ENCODE measurements at regions not wholly inside any gene's neighbourhood (a gene's known extent, or its start where the extent isn't known, plus 50 kb on each side); places are given as distances from the start of the nearest gene placed in this dataset.

- intact Hi-C loops (cut with micrococcal nuclease), result no loop called here
- H3K9me2 ChIP-seq (ENCODE audit: insufficient read depth), result no peaks in the 10 kb centered on the region
- ChIA-PET CTCF (no interaction called here), POLR2A (no interaction called here), RAD21 (ENCODE audit: low non-redundant PET in 1 of 2, low total read pairs in 2 of 2, uncharacterized antibody in 2 of 2, unreplicated experiment in 2 of 2) (no interaction called here)
- peaks cover 15% of the 10 kb centered on the region; the same call in 1 of the 2 replicates for H3K27me3 ChIP-seq (ENCODE audit: insufficient read depth, low read length)
- no TSS peak for BruUV-seq (replicated peaks)
- no peaks in the 10 kb centered on the region for H3K9me3 ChIP-seq (ENCODE audit: control insufficient read depth in 1 of 2, insufficient read depth in 1 of 2, low read depth in 1 of 2, low read length in 2 of 2)
- no peak overlapping the region for H3K9ac ChIP-seq (ENCODE audit: low read length)
- H3K4me3 ChIP-seq (replicated peaks in 1 of 2; ENCODE audit: low read depth in 1 of 2, low read length in 2 of 2), result no peak overlapping the region
- H3K79me2 ChIP-seq (ENCODE audit: insufficient read depth, low read length), result no peaks in the 10 kb centered on the region
- DNase-seq (ENCODE audit: low read depth, low spot score) (no peak), ATAC-seq (no peak)
- H3K4me2 ChIP-seq (ENCODE audit: low read length), result no peak overlapping the region
- no peak overlapping the region for H2AFZ ChIP-seq (ENCODE audit: low read depth, low read length, poor library complexity, severe bottlenecking)
- H4K20me1 ChIP-seq (ENCODE audit: insufficient read depth), result no peaks in the 10 kb centered on the region
- TF ChIP-seq CBX3 (IDR thresholded peaks at IDR 0.05; ENCODE audit: low read depth), result no peak
- TF ChIP-seq, protein P1, sequence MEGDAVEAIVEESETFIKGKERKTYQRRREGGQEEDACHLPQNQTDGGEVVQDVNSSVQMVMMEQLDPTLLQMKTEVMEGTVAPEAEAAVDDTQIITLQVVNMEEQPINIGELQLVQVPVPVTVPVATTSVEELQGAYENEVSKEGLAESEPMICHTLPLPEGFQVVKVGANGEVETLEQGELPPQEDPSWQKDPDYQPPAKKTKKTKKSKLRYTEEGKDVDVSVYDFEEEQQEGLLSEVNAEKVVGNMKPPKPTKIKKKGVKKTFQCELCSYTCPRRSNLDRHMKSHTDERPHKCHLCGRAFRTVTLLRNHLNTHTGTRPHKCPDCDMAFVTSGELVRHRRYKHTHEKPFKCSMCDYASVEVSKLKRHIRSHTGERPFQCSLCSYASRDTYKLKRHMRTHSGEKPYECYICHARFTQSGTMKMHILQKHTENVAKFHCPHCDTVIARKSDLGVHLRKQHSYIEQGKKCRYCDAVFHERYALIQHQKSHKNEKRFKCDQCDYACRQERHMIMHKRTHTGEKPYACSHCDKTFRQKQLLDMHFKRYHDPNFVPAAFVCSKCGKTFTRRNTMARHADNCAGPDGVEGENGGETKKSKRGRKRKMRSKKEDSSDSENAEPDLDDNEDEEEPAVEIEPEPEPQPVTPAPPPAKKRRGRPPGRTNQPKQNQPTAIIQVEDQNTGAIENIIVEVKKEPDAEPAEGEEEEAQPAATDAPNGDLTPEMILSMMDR (IDR thresholded peaks at IDR 0.05 in 2 of 3, conservative IDR thresholded peaks at IDR 0.05 in 1 of 3; ENCODE audit: borderline replicate concordance in 1 of 3, insufficient read depth in 1 of 3, low read depth in 2 of 3, low read length in 2 of 3), result no peak
- H3K27ac ChIP-seq (ENCODE audit: low read depth, low read length), result no peak overlapping the region
- no peaks in the 10 kb centered on the region for H3K36me3 ChIP-seq (ENCODE audit: control insufficient read depth in 1 of 2, insufficient read depth in 2 of 2, low read length in 2 of 2)
- H3K4me1 ChIP-seq (ENCODE audit: control insufficient read depth in 1 of 2, insufficient read depth in 2 of 2, low read length in 2 of 2), result no peaks in the 10 kb centered on the region
These were observed 104.2 kb upstream of the SOX6 start for GRCh38 chr11:16460508-16460907.

- H3K79me2 ChIP-seq (ENCODE audit: insufficient read depth, low read length), result no peaks in the 10 kb centered on the region
- no TSS peak for BruUV-seq (replicated peaks)
- no peak overlapping the region for H2AFZ ChIP-seq (ENCODE audit: low read depth, low read length, poor library complexity, severe bottlenecking)
- DNase-seq (ENCODE audit: low read depth, low spot score), result no peak
- H3K4me3 ChIP-seq (replicated peaks in 1 of 2; ENCODE audit: low read depth in 1 of 2, low read length in 2 of 2), result no peak overlapping the region
- TF ChIP-seq YY1 (IDR thresholded peaks at IDR 0.05; ENCODE audit: extremely low read depth, insufficient replicate concordance, low read depth, low read length), result no peak
- TF ChIP-seq EGR1 (IDR thresholded peaks at IDR 0.05; ENCODE audit: low read depth), result no peak
- no peak for TF ChIP-seq ZNF274 (IDR thresholded peaks at IDR 0.05; ENCODE audit: low read depth, low read length)
- no peak for TF ChIP-seq CEBPB (IDR thresholded peaks at IDR 0.05; ENCODE audit: low read depth)
- no peak for TF ChIP-seq ATF3 (IDR thresholded peaks at IDR 0.05)
- TF ChIP-seq EZH2 (IDR thresholded peaks at IDR 0.05), result no peak
- TF ChIP-seq SRF (IDR thresholded peaks at IDR 0.05; ENCODE audit: low read depth), result no peak
- no peak for TF ChIP-seq SP1 (IDR thresholded peaks at IDR 0.05; ENCODE audit: low read depth)
- TF ChIP-seq POLR2A (IDR thresholded peaks at IDR 0.05; ENCODE audit: borderline replicate concordance, extremely low read depth, insufficient read depth, insufficient read length), result no peak
- no peak for TF ChIP-seq ELF1 (IDR thresholded peaks at IDR 0.05; ENCODE audit: borderline replicate concordance, low read depth)
- no peak for TF ChIP-seq MAX (IDR thresholded peaks at IDR 0.05)
- no peak for TF ChIP-seq EZH2phosphoT487 (IDR thresholded peaks at IDR 0.05; ENCODE audit: borderline replicate concordance)
- ChIA-PET CTCF (no interaction called here), POLR2A (no interaction called here), RAD21 (ENCODE audit: low non-redundant PET in 1 of 2, low total read pairs in 2 of 2, uncharacterized antibody in 2 of 2, unreplicated experiment in 2 of 2) (no interaction called here)
- ATAC-seq, result no peak
- H3K4me1 ChIP-seq (ENCODE audit: control insufficient read depth in 1 of 2, insufficient read depth in 2 of 2, low read length in 2 of 2), result no peaks in the 10 kb centered on the region
- no peaks in the 10 kb centered on the region for H3K9me2 ChIP-seq (ENCODE audit: insufficient read depth)
- H3K9me3 ChIP-seq (ENCODE audit: control insufficient read depth in 1 of 2, insufficient read depth in 1 of 2, low read depth in 1 of 2, low read length in 2 of 2), result no peaks in the 10 kb centered on the region
- no peak overlapping the region for H3K27ac ChIP-seq (ENCODE audit: low read depth, low read length)
- no peak overlapping the region for H3K9ac ChIP-seq (ENCODE audit: low read length)
- intact Hi-C loops (cut with micrococcal nuclease), result no loop called here
- H4K20me1 ChIP-seq (ENCODE audit: insufficient read depth), result no peaks in the 10 kb centered on the region
- peaks cover 19% of the 10 kb centered on the region for H3K27me3 ChIP-seq (ENCODE audit: insufficient read depth, low read length)
- H3K4me2 ChIP-seq (ENCODE audit: low read length), result no peak overlapping the region
- H3K36me3 ChIP-seq (ENCODE audit: control insufficient read depth in 1 of 2, insufficient read depth in 2 of 2, low read length in 2 of 2), result no peaks in the 10 kb centered on the region
These were observed 100.0 kb upstream of the SOX6 start for GRCh38 chr11:16456366-16456765.

All from HCT116 (cell line).